Prostate gland (tissue), 2 donors: ENCODE measurements at regions not wholly inside any gene's neighbourhood (a gene's known extent, or its start where the extent isn't known, plus 50 kb on each side); places are given as distances from the start of the nearest gene placed in this dataset.

Experiments used
- POLR2A ChIP-seq: fragments of 450-650 bp; IDR thresholded peaks from one replicate; pipeline ENCODE4 v1.6.1; 2016; ENCODE audit warnings: antibody characterized with exemption, mild to moderate bottlenecking
- TF ChIP-seq, protein P1 (sequence below), 4 experiments: fragments of 200-600 bp in 2 of 4; fragments of 450-650 bp in 2 of 4; sonication (generic) in 2 of 4; IDR thresholded peaks; 1 replicate in 3 of 4; 2 replicates in 1 of 4; pipeline ENCODE4 v1.5.1; 2016 to 2019; ENCODE audit warnings: antibody characterized with exemption in 4 of 4, mild to moderate bottlenecking in 2 of 4, moderate library complexity in 2 of 4

DNA sequence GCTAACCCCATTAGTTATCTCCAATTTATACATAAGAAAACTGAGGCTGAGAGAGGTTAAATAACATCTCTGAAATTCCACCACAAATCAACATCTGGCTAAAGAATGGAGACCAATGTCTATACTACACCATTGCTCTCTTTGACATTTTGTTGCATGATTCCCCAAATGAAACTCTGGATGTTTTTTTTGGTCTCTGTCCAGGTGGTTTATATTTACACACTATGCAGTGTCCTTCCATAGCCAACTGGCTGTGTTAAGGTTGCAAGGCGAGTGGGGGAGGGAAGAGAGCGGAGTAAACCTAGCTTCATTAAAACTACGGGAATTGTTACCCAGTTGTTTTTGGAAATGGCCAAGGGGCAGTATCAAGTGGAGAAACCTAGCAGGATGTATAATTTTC is 67.2 kb downstream of the KIF4B start:
- TF ChIP-seq, protein P1, sequence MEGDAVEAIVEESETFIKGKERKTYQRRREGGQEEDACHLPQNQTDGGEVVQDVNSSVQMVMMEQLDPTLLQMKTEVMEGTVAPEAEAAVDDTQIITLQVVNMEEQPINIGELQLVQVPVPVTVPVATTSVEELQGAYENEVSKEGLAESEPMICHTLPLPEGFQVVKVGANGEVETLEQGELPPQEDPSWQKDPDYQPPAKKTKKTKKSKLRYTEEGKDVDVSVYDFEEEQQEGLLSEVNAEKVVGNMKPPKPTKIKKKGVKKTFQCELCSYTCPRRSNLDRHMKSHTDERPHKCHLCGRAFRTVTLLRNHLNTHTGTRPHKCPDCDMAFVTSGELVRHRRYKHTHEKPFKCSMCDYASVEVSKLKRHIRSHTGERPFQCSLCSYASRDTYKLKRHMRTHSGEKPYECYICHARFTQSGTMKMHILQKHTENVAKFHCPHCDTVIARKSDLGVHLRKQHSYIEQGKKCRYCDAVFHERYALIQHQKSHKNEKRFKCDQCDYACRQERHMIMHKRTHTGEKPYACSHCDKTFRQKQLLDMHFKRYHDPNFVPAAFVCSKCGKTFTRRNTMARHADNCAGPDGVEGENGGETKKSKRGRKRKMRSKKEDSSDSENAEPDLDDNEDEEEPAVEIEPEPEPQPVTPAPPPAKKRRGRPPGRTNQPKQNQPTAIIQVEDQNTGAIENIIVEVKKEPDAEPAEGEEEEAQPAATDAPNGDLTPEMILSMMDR (IDR thresholded peaks at IDR 0.05), result no peak
- no peak for TF ChIP-seq POLR2A
